ENCODE measurements at regions not wholly inside any gene's neighbourhood (a gene's known extent, or its start where the extent isn't known, plus 50 kb on each side); places are given as distances from the start of the nearest gene placed in this dataset.
A peak's percentile ranks its signal among the peaks of the same experiment; 100 is the strongest.

GRCh38 chr1:68331117-68331865 lies 99.0 kb upstream of the WLS start:
- peak; percentile 96 for DNase-seq (ENCODE audit: low read depth)

- no peak for DNase-seq (ENCODE audit: low read depth)
These were observed 98.1 kb upstream of the WLS start for GRCh38 chr1:68330391-68330790.

DNA sequence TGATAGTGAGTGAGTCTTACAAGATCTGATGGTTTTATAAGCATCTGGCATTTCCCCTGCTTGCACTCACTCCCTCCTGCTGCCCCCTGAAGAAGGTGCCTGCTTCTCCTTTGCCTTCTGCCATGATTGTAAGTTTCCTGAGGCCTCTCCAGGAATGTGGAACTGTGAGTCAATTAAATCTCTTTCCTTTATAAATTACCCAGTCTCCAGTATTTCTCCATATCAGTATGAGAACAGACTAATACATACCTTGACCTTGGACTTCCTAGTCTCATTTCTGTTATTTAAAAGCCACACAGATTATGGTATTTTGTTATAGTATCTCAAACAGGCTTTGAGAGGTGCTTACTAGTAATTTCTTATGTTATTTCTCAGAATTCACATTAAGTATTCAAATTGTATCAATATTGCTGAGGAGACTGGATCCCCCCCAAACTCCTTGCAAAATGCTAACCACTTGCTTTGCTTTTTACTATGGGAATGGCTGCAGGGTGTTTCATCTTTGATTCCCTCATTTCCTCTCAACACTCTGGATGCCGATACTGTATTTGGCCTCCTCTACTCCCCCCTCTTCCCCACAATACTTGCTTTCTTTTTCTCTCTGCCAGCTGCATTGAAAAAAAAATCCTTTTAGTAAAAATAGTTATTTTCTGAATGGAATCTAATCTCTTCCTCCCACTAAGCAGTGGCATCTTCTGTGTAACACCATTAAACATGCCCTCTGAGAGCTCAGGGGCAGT lies 96.9 kb upstream of the WLS start:
- no peak for DNase-seq (ENCODE audit: low read depth)

DNA sequence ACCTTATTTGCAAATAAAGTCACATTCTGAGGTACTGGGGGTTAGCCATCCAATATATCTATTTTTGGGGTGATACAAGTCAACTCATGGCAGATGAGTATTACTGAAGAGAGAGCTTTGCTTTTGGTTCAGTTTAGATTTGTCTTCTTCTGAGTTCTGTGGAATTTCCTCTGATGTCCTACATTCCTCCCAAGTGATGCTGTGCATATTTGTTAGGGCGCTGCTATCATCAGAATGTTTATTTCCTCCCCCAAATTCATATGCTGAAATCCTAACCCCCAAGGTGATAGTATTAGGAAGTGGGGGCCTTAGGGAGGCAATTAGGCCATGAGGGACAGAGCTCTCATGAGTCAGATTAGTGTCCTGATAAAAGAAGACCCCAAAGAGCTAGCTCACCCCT lies 96.2 kb upstream of the WLS start:
- DNase-seq (ENCODE audit: low read depth): no peak

DNA sequence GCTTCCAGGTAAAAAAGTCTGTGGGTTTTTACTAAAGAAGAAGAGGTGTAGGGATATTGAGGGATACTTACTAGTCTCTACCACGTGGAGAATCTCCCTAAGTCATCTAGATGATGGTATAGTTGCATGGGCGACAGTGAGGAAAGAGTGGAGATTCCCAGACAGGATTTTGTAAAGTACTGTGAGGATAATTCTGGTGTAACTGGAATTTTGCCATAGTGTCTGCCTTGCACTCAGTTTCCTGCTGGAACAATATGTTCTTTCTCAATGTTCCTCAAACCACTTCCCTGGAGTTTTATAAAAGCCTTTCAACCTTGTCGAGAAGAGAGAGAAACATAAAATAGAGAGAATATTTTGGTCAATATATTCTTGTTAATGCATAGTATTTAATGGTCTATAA lies 95.1 kb upstream of the WLS start:
- DNase-seq (ENCODE audit: low read depth): no peak

DNA sequence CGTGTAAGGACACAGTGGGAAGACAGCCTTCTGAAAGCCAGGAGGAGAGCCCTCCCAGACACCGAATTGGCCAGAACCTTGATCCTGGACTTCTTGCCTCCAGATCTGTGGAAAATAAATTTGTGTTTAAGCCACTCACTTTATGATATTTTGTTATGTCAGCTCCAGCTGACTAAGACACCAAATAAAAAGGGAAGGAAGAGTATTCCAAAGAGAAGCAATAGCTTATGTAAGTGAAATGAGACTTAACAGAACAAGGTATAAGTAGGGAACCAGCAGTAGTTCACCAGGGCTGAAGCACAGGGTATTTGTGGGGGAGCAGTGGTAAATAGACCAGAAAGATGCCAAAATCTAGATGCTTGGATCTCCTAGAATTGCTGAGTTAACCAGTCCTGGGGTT lies 94.2 kb upstream of the WLS start:
- DNase-seq (ENCODE audit: low read depth): no peak

DNA sequence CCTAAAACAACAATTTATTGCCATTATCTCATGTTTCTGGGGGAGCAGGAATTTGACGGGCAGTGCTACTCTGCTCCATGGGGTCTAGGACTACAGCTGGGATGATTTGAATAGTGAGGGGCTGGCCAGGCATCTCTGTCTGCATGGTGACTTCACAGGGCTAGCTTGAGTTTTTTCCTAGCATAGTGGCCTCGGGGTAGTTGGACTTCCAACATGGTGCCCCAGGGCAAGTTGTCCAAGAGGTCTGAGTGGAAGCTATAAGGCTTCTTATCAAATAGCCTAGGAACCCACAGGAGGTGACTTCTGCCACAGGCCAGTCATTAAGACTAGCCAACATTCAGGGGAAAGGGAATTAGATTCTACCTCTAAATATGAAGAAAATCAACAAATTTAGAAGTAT lies 92.0 kb upstream of the WLS start:
- no peak for DNase-seq (ENCODE audit: low read depth)

GRCh38 chr1:68322837-68323687 lies 90.7 kb upstream of the WLS start:
- DNase-seq (ENCODE audit: low read depth): peak; percentile 96

GRCh38 chr1:68322096-68322495 lies 89.8 kb upstream of the WLS start:
- DNase-seq (ENCODE audit: low read depth): no peak

- DNase-seq (ENCODE audit: low read depth): peak; percentile 35
These were observed 88.9 kb upstream of the WLS start for GRCh38 chr1:68321084-68321685.

DNA sequence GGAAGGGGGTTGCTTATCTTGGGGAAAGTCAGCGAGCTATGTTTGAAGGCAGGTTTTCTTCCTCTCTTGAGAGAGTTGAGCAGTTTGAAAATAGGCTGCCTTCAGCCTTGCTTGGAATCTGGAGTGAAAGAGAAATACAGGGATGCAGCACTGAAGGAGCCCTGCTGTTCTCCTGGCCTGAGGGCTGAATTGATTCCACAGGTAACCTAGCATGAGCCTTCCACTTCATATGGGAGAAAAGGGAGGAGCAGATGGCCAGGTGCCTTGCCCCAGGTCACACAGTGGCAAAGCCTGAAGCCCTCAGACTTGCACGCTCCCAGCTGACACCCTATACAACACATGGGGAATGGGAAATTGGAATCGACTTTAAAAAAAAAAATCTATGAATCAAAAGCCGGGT lies 88.0 kb upstream of the WLS start:
- no peak for DNase-seq (ENCODE audit: low read depth)

- no peak for DNase-seq (ENCODE audit: low read depth)
These were observed 87.6 kb upstream of the WLS start for GRCh38 chr1:68319907-68320306.

DNA sequence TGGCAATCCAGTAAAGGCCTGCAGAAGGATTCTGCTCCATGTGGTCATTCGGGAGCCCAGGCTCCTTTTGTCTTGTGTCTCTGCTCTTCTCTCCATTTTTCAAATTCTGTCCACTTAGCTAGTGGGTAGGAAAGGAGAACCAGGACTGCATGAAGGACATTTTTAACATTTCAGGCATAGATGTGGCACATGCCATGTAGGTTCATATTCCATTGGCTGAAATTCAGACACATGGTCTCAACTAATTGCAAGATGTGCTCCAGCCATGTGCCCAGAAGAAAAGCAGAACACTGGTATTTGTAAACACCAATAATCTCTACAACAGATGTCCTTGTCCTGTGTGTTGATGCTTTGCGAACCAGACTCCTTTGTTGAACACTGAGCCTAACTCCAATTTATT lies 85.2 kb upstream of the WLS start:
- DNase-seq (ENCODE audit: low read depth): no peak

- no peak for DNase-seq (ENCODE audit: low read depth)
These were observed 81.9 kb upstream of the WLS start for GRCh38 chr1:68314151-68314780.

- no peak for DNase-seq (ENCODE audit: low read depth)
These were observed 81.4 kb upstream of the WLS start for GRCh38 chr1:68313735-68314134.

DNA sequence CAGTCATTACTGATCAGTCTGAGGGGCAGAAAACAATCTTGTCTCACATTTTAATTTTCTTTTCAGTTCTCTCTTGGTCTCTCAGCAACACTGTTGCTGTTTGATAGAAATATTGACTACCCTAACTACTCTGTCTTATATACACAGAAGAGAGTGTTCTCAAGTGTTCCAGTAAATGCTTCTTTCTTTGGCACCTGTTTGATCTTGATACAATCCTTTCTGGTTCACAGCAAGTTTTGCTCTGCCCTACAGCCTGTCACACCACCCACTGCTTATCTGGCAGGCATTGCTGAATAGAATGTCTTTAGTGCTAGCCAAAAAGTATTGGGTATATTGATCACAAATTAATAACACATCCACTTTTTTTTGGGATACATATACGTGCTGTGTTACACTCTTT lies 75.7 kb upstream of the WLS start:
- DNase-seq (ENCODE audit: low read depth): no peak

GRCh38 chr1:68307378-68307787 lies 75.1 kb upstream of the WLS start:
- peak; percentile 8 for DNase-seq (ENCODE audit: low read depth)

DNA sequence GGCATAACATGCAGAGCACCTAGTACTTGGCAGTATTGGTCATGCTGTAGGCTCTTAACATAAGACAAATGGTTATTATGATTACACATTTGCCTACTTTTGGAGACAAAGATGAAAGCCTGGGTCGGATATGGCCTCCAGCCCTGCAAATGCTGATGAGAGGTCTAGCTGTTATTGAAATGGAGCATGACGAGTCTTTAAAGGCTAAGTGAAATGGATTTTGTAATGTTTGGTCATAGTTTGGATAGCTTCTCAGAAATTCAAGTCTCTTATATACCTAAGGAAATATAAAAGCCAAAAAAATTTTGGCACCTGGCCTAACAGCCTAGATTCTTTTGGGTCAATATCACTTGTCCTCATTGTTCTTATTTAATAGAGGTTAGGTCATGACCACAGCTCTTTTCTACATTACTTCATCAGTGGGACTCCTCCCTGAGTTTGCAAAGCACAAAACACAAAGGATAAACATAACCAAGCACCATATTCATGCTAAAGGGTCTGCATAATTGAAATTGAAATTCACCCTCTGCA lies 69.2 kb upstream of the WLS start:
- peak; percentile 25 for DNase-seq (ENCODE audit: low read depth)

DNA sequence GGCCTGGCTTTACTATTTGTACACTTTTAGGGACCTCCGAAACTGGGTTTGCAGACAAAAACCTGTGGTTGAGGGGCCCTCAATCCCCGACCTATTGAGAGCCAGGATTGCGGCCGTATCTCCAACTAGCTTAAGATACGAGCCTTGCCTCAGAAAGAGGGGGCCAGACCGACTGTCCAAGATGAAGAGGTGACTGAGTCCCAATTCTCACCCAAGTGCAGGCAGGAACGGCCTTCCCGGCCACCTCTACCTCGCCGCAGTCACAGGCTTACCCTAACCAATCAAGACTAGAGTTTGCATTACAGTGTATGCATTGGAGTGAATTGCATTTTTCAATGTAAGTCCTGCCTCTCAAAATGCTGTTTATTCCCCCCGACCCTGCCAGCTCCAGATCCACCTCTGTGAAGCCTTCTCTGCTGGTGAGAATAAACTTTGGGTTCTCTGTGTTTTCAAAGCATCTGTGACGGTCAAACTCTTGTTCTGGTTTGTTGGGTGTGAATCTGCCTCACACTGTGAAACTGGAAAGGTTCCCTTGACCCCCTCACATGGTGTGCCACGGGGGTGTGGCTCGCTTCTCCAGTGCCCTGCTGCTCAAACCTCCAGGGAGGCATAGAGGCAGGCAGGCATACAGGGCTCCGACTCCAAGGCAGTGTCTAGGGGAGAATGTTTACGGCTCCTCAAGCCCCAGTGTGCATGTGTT lies 62.2 kb upstream of the WLS start:
- DNase-seq (ENCODE audit: low read depth): no peak

DNA sequence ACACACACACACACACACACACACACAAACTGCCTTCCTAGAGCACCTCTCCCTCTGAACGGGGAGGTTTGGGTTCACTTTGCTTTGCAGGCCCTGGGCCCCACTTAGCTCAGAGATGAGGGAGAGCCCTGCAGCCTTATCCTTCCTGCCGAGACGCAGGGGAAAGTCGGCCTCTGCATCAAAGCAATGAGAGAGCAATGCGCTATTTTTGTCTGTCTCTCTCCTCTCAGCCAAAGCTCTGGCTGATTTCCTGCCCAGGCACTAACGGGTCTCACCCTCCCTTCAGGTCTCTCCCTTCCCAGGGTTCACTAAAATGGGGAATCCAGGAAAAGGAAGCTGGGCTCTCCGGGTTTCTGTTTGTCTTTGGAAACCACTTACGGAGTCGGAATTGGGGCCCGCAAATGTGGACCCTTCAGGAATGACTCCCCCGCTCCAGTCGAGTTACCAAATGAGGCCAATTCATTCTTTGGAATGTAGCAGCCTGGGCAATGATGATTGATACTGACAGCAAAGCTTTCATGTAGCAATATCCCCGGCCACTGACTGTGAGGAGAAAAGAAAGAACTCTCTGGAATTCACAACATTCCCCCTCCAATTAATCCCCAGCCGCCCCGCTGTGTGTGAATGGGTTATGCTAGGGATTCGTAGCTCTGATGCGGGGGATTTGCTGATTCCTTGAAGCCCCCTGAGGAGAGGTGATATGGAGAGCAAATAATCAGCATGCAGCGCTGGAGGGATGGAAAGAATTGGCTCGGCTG lies 61.5 kb upstream of the WLS start:
- no peak for DNase-seq (ENCODE audit: low read depth)

Data from M059J (cell line).